ENCODE measurements at regions not wholly inside any gene's neighbourhood (a gene's known extent, or its start where the extent isn't known, plus 50 kb on each side); places are given as distances from the start of the nearest gene placed in this dataset.

GRCh38 chr2:156115338-156115737 is 217.2 kb downstream of the NR4A2 start:
- TF ChIP-seq CTCF (conservative IDR thresholded peaks at IDR 0.05; ENCODE audit: low read length) (no peak), EZH2phosphoT487 (IDR thresholded peaks at IDR 0.05; ENCODE audit: borderline replicate concordance, low read depth, low read length) (no peak)
